Brain microvascular endothelial cell (primary cell): ENCODE measurements at regions not wholly inside any gene's neighbourhood (a gene's known extent, or its start where the extent isn't known, plus 50 kb on each side); places are given as distances from the start of the nearest gene placed in this dataset.

ENCODE experiments used
- DNase-seq: peaks from one replicate; pipeline ENCODE4 v3.0.0-alpha.2; 2020
- H3K27ac ChIP-seq: fragments of 250-450 bp; sonication (Bioruptor Pico); 2 replicates; pipeline ENCODE4 v1.5.1; 2020; ENCODE audit warnings: mild to moderate bottlenecking, moderate library complexity
- H3K27me3 ChIP-seq: fragments of 250-450 bp; sonication (Bioruptor Pico); replicated peaks from 2 replicates; pipeline ENCODE4 v1.5.1; 2020; ENCODE audit warnings: mild to moderate bottlenecking
- H3K36me3 ChIP-seq: fragments of 250-450 bp; sonication (Bioruptor Pico); replicated peaks from 2 replicates; pipeline ENCODE4 v1.5.1; 2020; ENCODE audit warnings: mild to moderate bottlenecking
- H3K4me3 ChIP-seq: 2 replicates; pipeline ENCODE4 v1.5.1; 2011; ENCODE audit warnings: low read depth, mild to moderate bottlenecking, control low read depth, low read length, moderate library complexity
- in situ Hi-C: cut with HindIII; loops from 2 replicates; pipeline ENCODE4 v1.10.0; 2017; ENCODE audit warnings: low sequenced_read_pairs, low pct_ligation_motif_present
- TF ChIP-seq, protein P1 (sequence below): IDR thresholded peaks from 2 replicates; pipeline ENCODE4 v1.5.1; 2011; ENCODE audit warnings: low read depth, mild to moderate bottlenecking, moderate library complexity, low read length, control low read depth, inconsistent platforms; ENCODE audit errors: missing control alignments

DNA sequence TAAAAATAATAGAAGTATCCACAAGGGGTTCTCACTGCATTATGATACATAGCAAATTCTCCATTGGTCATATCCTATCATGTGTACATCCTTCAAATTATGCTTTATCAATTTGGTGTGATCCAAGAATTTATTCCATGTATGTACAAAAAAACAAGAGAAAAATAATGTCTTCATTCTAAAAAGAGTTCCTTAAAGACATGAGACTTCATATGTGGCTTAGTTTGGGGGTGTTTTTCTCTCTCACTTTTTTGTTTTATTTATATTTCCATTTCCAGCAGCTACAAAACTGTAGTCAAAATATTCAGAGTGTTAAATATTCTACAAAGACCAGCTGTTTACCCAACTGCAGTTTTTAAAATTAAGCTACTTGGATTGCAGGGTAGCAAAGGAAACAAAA lies 972.0 kb downstream of the DTWD2 start:
- Histone ChIP-seq H3K4me3 (no peak overlapping the region), H3K36me3 (no peaks in the 10 kb centered on the region), H3K27me3 (no peaks in the 10 kb centered on the region), H3K27ac (no peak overlapping the region)
- no peak for DNase-seq
- in situ Hi-C loops = no loop called here
- TF ChIP-seq, protein P1, sequence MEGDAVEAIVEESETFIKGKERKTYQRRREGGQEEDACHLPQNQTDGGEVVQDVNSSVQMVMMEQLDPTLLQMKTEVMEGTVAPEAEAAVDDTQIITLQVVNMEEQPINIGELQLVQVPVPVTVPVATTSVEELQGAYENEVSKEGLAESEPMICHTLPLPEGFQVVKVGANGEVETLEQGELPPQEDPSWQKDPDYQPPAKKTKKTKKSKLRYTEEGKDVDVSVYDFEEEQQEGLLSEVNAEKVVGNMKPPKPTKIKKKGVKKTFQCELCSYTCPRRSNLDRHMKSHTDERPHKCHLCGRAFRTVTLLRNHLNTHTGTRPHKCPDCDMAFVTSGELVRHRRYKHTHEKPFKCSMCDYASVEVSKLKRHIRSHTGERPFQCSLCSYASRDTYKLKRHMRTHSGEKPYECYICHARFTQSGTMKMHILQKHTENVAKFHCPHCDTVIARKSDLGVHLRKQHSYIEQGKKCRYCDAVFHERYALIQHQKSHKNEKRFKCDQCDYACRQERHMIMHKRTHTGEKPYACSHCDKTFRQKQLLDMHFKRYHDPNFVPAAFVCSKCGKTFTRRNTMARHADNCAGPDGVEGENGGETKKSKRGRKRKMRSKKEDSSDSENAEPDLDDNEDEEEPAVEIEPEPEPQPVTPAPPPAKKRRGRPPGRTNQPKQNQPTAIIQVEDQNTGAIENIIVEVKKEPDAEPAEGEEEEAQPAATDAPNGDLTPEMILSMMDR = no peak

DNA sequence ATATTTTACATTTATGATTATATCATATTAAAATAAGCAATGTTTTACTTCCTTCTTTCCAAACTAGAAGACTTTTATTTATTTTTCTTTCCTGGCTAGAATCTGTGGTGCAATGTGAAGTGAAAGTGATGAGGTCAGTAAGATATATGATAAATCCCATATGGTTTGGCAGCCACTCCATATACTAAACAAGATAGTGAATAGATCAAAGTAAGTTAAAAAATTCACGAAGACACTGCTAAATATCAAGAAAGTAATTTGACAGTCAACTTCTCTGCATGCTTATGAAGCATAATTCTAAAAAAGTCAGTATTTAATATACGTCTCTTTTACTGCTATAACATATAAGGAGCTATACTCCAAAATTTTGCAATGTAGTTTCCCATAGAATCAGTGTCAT lies 972.8 kb downstream of the DTWD2 start:
- Histone ChIP-seq H3K27ac (no peak overlapping the region), H3K4me3 (no peak overlapping the region), H3K36me3 (no peaks in the 10 kb centered on the region), H3K27me3 (no peaks in the 10 kb centered on the region)
- in situ Hi-C loops = no loop called here
- DNase-seq = no peak
- TF ChIP-seq, protein P1 = no peak

DNA sequence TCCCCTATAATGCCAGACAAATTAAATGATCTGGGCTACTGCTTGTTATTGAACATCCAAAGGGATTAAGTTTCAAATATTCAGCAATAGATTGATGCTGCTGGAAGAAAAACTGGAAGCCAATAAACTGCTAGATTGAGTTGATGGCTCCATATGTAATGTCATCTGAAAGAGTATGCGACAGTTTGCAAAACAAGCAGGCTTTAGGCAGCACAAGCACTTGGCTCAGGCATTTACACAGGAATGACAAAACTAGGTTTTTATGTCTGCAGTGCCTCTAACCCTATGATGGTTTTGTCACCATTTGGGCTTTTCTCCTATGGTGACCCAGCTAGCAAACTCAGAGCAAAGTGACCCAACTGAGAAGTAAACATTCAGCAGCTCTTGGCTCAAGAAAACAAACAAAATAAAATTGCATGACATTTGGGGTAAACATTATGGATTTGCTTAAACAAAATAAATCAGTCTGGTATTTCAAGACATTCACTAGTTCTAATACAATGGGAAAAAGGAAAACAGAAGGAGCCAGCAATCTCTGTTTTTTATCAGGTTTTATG lies 978.5 kb downstream of the DTWD2 start:
- Histone ChIP-seq H3K27ac (no peak overlapping the region), H3K27me3 (no peaks in the 10 kb centered on the region), H3K36me3 (no peaks in the 10 kb centered on the region), H3K4me3 (no peak overlapping the region)
- in situ Hi-C loops = no loop called here
- TF ChIP-seq, protein P1 = no peak
- DNase-seq = no peak

DNA sequence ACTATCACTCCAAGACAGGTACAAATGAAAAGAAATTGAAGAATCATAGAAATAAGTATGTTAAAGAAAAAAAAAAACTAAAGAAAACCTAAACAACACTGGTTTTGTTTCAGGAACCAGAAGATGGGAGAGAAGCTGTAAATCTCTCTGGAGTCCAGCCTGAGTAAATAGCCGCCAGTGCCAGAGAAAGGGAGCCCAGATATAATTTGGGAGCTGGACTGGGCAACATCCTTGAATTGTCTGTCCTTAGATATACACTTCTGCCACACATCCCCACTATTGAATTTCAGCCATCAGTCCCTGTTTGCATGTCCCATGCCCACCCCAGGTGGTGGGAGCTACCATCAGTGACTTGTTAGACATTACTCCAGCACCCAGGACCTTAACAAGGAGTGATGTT lies 979.6 kb downstream of the DTWD2 start:
- Histone ChIP-seq H3K4me3 (no peak overlapping the region), H3K27me3 (no peaks in the 10 kb centered on the region), H3K27ac (no peak overlapping the region), H3K36me3 (no peaks in the 10 kb centered on the region)
- TF ChIP-seq, protein P1 = no peak
- no peak for DNase-seq
- in situ Hi-C loops = no loop called here

DNA sequence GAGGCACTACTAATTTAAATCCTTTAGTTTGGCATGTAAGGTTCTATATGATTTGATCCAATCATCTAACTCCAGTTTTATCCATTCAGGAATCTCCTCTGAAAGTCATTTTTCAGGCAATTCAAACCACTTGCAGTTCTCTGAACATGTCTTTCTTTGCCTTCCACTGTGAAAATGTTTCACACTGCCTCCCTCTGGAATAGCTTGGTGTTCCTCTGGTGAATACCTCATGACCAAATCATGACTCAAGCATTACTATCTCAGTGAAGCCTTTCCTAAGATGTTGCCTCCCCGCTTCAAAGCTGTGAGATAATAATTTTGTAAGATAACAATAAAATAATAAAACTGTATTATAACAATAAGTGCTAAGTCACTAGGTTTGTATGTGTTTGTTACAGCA lies 981.1 kb downstream of the DTWD2 start:
- no peaks in the 10 kb centered on the region for H3K27me3 ChIP-seq
- in situ Hi-C loops = no loop called here
- no peak for DNase-seq
- no peaks in the 10 kb centered on the region for H3K36me3 ChIP-seq
- no peak overlapping the region for H3K27ac ChIP-seq
- no peak overlapping the region for H3K4me3 ChIP-seq
- TF ChIP-seq, protein P1 = no peak

DNA sequence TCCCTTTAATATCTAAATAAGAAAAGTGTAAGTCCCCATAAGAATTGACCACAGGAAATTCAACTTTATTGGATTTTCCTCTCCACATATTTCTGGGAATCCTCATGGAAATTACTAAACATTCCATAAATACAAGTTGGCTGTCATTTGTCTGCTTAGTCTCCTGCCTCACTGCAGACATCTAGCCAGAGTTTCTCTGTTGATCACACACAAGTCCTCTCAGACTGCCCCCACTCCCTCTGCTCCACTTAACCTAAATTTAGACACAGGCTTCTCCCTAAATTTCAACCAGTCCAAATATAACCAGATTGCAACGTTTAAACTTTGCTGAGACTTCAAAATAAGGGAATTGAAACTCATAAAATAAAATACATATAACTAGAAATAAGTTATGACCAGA lies 982.1 kb downstream of the DTWD2 start:
- Histone ChIP-seq H3K27ac (no peak overlapping the region), H3K36me3 (no peaks in the 10 kb centered on the region), H3K27me3 (no peaks in the 10 kb centered on the region), H3K4me3 (no peak overlapping the region)
- in situ Hi-C loops = no loop called here
- DNase-seq = no peak
- TF ChIP-seq, protein P1 = no peak
